HG03575 (cell line): ENCODE measurements at regions not wholly inside any gene's neighbourhood (a gene's known extent, or its start where the extent isn't known, plus 50 kb on each side); places are given as distances from the start of the nearest gene placed in this dataset.
"Not testable (repeated sequence)": the region's sequence is repeated elsewhere in the genome, so short reads cannot be mapped to it uniquely, and the experiment has no call there.

Experiments
- ATAC-seq: cut with Tn5 transposase; IDR thresholded peaks from one replicate; pipeline ENCODE4 v1.9.1; 2021; ENCODE audit not compliant: unreplicated experiment, insufficient number of reproducible peaks, low FRiP score; ENCODE audit errors: extremely low read depth

DNA sequence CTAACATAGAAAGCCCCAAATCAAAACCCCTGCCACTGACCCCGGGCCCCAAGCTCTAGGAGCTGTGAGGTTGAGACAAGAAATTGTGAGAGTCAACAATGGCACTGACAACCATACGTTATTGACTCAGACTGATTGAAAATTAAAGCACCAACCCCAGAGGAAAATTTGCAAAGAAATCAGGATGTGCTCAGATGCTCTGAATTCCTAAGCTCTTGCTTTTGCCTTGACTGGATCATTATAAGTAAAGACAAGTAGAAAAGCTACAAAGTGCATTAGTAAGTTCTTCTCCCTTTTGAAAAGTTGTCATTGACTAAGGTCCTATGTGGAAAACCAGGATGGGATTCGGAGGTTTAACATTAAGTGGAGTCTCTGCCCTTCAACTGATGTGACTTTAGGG is 130.2 kb downstream of the SAMD9 start:
- ATAC-seq, result no peak

DNA sequence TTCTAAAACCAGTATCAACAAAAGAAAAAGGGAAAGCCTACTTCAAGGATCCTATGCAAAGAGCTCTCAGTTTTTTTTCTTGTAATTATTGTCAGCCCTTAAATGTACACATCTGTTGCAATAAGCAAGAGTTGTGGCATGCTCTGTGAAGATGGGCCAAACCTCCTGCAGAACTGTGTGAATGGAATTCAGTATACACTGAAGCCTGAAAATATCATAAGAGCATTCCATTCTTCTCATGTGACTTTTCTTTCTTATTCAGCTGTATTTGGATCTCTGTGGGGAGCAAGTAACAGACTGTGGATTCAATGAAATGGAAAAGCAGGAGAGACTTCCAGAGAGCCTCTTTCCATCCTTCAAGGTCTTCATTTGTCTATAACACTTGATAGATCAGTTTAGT is 130.7 kb downstream of the SAMD9 start:
- no peak for ATAC-seq

DNA sequence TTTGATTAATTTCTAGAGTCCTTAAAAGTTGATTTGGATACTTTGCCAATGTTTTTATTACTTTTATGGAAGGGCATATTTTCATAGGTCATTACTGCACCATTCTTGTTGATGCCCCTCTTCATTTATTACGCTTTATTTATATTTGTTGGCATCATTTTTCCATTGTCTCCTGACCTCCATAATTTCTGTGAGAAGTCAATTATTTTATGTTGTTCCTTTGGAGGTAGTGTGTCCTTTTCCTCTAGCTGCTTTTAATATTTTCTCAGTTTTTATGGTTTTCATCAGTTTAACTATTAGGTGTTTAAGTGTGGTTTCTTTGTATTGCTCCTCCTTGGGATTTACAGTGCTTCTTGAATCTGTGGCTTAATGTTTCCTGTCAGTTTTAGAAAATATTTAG is 134.9 kb downstream of the SAMD9 start:
- no peak for ATAC-seq

DNA sequence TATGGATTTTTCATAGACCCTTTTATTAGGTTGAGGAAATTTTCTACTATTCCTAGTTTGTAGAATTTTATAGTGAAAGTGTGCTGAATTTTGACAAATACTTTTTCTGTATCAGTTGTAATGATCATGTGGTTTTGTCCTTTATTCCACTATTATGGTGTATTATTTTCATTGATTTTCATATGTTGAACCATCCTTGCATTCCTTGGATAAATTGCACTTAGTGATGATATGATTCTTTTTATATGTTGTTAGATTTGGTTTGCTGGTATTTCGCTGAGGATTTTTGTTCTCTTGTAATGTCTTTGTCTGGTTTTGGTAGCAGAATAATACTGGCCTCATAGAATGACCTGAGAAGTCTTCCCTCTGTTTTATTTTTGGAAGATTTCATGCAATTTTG is 140.6 kb upstream of the CDK6 start:
- ATAC-seq, result no peak

DNA sequence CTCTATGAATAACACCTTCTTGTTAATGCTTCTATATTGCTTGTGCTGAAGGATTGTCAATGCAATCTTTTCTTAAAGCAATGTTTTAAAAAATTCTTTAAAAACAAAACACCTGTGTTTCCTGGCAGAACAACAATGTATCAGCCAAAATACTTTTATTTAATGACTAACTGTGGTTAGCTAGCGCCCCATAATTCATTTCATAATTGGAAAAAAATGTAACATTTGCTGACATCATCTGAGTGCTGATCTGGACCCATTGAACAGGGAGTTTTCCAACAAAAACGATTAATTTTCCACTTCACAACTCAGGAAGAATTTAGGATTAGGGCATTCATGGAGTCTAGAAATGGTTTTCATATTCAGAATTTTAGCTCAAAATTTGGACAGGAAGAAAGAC is 137.6 kb upstream of the CDK6 start:
- no peak for ATAC-seq

DNA sequence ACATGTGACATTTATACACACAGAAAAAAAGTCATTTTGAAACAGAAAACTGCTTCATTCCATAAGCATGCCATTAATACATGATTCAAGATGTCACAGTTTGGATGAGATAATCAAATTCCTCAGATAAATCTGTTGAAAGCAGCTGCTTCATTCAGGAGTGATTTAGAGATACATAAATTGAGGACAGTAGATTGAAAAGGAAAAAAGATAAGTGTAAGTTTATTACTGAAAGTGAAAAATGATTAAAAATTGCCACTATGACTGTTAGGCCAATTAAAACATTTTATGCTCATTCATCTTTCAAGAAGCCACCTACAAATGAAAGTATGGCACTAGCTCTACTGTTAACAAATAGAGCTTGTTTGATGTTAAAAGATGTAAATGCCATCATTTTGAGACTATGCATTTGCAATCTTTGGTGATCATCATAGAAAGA is 136.9 kb upstream of the CDK6 start:
- no peak for ATAC-seq

DNA sequence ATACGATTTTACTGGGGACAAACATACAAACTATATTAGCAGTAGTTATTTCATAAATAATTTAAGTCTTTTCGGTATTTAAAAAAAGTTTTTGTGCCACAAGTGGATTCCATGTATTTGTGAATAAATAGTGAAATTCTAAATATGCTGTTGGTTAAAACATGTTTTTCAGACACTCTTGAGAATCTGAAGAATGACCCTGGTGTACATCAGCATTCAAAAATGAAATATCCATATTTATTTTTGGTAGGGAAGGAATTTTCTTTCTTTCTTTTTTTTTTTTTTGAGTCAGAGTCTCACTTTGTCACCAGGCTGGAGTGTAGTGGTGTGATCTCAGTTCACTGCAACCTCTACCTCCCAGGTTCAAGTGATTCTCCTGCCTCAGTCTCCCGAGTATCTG is 136.1 kb upstream of the CDK6 start:
- ATAC-seq, result no peak

DNA sequence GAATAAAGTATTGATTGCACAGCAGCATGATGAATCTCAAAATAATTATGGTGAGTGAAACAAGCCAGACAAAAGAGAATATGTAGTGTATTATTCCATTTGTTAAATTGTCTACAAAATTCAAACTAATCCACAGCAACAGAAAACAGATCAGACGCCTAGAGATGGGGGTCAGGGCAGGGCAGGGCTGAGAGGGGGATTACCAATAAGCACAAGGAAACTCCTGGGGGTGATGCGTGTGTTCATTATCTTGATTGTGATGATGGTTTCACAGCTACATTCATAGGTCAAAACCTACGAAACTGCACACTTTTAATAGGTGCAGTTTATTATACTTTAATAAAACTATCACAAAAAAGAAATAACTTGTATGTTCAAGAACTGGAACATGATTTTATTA is 132.7 kb upstream of the CDK6 start:
- ATAC-seq, result no peak

DNA sequence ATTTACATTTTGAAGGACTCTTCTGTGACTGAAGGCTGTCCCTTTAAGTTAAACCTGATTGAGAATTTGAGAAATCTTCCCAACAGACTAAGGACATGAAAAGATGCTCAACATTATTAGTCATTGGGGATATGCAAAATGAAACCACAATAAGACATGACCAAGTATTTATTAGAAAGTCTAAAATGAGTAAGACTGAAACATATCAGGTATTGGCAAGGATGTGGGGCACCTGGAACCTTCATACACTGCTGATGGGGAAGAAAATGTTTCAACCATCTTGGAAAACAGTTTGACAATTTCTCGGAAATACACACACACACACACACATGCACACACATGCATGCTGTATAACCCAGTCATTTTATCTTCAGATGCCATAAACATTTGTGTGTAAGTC is 132.1 kb upstream of the CDK6 start:
- no peak for ATAC-seq

DNA sequence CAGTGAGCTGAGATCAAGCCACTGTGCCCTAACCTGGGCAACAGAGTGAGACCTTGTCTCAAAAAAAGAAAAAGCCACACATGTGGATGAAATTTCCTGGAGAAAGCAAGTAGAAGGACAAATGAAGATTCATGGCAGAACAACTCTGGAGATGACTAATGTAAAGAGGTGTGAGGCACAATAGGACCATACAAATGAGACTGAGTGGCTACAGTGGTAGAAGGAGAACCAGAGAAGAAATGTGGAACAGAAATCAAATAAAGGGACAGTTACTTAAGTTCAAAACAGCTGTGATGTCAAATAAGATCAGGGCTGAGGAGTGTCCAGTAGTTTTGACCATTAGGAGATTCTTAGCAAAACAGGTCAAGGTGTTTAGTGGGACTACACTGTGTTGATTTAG is 130.9 kb upstream of the CDK6 start:
- no peak for ATAC-seq

DNA sequence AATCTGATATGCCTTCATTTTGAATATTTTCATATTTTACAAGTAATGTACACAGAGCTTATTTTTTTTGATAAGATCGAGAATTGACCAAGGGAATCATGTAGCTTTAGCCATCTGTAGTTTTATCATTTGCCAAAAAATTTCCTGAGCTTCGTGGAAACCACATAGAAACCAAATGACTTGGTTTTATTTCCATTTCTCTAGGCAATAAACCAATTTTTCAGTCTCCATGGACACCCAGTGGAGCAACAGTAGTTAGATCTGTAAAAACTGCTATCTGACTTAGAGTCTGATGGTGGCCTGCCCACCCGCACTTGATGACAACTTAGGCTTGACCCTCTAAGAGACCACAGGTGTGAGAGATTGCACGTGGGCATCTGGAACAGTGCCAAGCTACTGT is 127.8 kb upstream of the CDK6 start:
- ATAC-seq, result no peak

DNA sequence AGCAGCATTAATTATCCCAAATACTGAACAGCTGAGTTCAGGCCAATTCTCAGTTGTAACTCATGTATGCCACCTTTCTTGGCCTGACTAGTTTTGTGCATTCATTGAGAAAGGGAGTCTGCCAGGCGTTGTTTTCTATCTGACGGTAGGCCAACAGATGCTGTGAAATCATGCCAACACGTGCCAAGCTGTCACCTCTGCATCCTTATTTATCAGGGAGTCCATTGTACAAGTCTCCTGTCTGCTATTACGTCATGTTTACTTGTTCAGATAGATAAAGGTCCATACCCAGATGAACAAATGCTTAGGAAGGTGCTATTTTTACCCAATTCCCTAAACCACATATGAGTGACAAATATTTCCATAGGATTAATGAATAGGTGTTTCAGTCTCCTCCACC is 127.2 kb upstream of the CDK6 start:
- no peak for ATAC-seq

DNA sequence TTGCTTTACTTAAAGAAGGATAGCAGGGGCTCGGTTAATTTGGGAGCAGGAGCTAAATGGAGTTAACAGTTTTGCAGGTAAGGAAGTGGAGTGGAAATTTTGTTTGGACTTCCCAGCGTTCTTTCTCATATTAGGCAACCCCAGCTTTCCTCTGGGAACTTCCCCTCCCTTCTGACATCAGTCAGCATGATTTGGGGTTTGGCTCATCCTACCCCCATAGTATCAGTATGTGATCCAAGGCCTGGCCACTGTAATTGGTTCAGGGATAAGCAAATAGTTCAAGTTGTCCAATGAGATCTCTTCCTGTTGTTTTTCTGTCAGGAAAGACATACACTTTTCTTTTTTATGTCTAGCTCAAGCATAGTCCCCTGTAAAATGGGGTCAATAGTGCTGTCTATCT is 125.6 kb upstream of the CDK6 start:
- no peak for ATAC-seq

DNA sequence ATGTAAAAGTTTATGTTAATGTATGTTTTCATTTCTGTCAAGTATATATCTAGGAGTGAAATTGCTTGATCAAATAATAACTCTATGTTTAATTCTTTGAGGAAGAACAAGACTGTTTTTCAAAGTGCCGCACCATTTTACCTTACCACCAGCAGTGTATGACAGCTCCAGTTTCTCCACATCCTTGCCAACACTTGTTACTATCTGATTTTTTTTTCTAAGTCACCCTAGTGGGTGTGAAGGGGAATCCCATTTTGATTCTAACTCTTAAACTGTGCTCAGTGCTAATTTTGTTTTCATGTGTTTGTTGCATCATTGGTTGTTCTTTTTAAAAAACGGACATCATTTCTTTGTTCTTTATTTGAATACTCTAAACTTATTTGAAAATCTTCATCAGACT is 120.2 kb upstream of the CDK6 start:
- ATAC-seq, result no peak

DNA sequence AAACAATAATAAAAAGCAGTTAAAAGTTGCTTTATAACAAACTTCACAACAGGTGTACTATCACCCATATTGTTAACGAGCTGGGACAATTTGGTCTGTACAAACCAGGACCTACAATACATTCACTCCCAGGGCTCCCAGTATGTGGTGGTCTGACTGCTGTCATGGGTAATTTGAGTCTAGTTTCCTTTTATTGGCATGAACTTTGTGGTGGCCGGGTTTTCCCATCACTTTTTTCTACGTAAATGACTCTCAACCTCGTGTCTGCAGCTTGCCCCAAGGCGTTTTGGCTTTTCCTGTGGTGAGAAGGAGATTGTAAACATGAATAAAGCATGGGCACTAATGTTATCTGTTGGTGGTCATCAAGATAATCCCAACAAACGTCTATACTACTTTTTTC is 118.7 kb upstream of the CDK6 start:
- no peak for ATAC-seq

DNA sequence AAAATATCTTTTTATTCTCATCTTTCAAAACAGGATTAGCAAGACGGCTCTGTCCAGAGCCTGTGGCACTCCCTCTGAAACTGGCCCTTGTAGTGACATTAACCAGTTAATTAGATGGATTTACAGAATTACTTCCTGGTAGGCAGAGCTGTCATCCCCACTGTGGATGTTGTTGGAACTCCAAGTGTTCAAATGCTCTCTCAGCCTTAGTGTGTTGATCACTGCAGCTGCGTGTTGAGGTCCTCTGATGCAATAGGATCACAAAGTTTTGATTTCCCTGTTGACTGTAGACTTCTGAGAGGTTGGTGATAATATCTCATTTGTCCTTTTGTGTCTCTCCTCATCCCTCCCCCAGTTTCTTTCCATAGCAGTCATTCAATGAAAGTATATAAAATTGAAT is 117.3 kb upstream of the CDK6 start:
- ATAC-seq, result no peak

DNA sequence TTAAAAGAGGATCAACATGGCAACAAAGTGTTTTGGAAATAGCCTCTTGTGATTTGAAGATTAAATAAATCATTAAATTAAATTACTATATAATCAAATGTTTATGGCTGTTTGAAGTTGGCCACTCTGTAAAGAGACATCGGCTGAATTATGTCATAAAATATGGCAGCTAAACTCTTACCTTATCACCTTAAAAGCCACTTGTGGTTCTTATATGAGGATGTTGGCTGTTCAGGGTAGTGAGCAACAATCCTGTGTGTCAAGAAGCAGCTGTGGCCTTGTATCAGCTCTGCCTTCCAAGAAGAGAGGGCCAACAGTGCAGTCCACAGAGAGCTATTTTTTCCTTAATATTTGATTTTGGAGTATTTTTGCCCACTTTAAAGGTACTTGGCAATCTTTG is 113.4 kb upstream of the CDK6 start:
- no peak for ATAC-seq

DNA sequence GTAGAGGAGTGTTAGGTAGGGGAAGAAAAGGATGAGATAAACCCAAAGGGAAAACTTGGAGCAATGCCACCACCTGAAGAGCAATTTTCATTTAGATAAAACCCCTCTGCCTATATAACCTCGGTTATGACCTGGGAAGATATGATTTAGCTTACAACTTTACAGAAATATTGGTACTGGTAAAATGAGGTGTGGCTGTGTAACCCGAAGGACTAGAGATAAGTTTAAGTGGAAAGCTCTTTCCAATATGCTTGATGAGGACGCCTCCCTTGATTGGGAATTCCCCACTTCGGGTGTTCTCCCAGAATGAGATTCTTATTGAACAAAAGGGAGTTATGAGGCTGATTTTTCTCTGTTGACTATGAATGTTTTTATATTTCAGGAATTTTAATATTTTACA is 109.5 kb upstream of the CDK6 start:
- no peak for ATAC-seq

DNA sequence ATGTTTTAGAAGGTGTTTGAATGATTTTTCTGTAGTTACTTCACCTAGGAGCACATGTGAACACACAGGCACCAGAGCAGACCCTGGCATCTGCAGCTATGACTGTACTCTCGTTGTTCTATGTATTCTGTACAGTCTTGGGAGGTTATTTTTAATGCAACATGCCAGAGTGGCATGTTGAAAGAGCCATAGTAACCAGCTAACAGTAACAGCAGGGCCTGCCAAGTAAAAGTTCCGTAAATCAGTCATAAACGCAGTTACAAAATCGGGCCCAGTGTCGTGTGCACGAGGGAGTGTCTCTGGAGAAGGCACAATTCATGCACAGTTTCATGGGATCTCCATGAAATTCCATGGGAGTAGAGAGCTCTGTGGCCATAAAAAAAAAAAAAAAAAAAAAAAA is 108.3 kb upstream of the CDK6 start:
- ATAC-seq, result no peak

DNA sequence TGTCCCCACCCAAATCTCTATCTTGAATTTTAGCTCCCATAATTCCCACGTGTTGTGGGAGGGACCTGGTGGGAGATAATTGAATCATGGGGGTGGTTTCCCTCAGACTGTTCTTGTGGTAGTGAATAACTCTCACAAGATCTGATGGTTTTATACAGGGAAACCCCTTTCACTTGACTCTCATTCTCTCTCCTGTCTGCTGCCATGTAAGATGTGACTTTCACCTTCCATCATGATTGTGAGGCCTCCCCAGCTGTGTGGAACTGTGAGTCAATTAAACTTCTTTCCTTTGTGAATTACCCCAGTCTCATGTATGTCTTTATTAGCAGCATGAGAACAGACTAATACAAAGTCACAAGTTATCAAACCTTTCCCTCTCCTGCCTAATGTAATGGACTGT is 106.3 kb upstream of the CDK6 start:
- not testable (repeated sequence) for ATAC-seq

DNA sequence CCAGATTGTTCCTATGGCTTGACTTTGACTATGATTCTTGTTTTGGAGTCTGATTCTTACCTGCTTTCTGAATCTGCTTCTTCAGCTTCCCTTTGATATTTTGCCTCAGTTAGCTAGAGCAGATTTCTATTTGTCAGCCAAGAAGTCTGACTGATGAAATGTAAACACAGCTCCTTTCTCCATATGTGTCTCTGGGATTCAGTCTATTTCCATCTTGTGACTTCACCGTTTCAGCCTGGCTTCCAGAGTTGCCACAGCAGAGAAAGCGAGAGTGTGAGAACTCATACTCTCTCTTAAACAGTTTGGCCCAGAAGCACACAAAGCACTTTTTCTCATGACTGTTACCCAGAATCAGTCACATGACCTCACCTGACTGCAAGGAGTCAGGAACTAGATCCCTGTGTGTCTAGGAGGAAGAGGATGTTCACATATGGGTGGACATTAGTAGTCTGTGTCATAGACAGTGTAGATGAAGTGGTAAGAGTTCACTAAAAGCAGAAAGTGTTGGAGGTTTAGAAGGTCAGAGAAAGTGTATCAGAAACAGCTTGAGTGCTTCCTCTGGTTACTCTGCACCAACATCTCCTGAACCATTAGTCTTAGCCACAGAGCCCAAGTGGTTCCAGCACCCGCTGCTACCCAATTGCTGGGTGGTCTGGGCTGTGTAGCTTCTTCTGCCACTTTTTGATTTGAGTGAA is 103.4 kb upstream of the CDK6 start:
- no peak for ATAC-seq
